SIG-M5 (cell line): ENCODE measurements at regions not wholly inside any gene's neighbourhood (a gene's known extent, or its start where the extent isn't known, plus 50 kb on each side); places are given as distances from the start of the nearest gene placed in this dataset.
"Not testable (repeated sequence)": the region's sequence is repeated elsewhere in the genome, so short reads cannot be mapped to it uniquely, and the experiment has no call there.

Experiments
- DNase-seq: peaks from one replicate; lab custom pipeline; 2025; lab: John Stamatoyannopoulos, UW

- no peak for DNase-seq
These were observed 262.9 kb downstream of the ZIC1 start for GRCh38 chr3:147672035-147672434.

- DNase-seq, result no peak
These were observed 263.3 kb downstream of the ZIC1 start for GRCh38 chr3:147672436-147672835.

- no peak for DNase-seq
These were observed 266.6 kb downstream of the ZIC1 start for GRCh38 chr3:147675761-147676160.

DNA sequence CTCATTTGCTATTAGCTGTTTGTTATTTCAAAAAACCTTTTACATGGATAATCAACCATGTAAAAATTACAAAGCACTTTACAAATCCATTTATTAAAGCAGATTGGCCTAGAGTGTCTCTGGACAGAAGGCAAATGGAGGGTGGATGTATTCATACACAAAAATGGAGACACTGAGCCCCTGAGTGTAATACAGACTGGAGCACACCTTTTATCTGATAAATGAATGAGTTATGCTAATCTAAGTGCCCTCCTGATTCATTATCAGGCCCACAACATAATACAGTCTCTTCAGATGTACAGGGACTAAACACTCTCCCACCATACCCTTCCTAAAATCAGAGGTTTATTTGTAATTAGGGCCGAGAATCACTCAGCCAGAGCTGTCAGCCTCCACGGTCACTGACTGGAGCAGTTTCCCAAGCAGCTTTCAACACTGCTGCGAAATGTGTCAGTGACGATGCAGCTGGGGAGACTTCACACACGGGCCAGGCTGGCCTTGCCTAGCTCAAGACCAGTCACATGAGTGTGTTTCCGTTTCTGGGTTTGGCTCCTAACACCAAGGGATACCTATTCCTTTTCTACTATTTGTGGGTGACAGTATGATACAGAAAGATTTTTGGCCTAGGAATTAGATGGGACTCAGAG, 271.8 kb downstream of the ZIC1 start:
- no peak for DNase-seq

DNA sequence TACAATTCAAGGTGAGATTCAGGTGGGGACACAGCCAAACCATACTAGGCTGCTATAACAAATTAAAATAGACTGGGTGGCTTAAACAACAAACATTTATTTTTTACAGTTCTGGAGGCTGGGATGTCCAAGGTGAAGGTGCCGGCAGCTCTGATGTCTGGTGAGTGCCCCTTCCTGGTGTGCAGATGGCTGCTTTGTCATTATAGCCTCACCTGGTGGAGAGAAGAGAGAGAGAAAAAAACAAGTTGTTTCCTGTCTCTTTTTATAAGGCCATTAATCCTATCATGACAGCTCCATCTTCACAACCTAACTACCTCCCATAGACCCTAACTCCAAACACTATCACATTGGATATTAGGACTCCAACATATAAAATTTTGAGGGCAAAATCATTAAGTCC, 279.7 kb downstream of the ZIC1 start:
- DNase-seq, result no peak

DNA sequence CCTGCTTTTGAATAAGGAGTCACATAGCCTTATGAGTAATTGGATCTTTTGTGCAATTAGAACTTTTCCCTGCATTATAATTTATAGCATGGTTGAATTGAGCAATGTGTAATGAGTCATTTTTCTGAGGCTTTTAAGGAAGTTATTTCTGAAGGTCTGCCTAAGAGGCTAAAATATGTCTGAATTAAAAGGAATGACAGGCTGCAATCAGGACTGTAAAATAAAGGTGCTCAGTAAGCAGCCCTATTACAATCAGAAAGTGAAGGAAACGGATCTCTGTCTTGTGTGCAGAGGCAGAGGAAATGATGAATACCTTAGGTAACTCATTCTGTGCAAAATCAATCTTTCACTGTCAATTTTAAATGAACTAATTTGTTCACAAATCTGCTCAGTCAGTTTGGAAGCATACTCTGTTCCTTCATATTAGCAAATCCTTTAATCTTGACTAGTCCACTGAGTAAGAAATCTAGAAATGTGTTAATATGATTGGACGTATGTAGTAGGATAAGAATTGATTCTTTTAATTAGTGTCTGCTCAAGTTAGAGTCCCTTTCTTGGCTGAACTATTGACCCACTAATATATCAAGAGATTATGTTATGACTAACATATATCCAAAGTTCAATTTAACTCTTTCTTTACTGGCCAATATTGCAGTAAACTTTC, 290.1 kb downstream of the ZIC1 start:
- DNase-seq, result no peak

DNA sequence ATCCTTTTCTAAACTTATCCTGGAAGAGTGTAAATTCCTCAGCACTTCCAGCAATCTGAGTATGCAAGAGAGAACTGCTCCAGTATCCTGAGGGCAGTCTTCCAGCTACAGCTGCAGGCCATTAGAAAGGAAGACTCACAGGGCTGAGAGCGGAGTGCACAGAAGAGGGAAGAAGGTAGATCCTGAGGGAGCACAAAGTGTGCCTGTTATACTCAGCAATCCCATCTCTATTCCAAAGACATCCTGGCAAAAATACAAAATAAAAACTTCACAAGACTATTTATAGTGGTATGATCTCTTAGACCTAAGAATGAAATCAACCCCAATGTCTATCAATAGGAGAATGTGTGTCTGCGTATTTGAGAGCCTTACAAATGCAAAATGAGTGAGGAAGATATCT, 292.0 kb downstream of the ZIC1 start:
- DNase-seq, result no peak

DNA sequence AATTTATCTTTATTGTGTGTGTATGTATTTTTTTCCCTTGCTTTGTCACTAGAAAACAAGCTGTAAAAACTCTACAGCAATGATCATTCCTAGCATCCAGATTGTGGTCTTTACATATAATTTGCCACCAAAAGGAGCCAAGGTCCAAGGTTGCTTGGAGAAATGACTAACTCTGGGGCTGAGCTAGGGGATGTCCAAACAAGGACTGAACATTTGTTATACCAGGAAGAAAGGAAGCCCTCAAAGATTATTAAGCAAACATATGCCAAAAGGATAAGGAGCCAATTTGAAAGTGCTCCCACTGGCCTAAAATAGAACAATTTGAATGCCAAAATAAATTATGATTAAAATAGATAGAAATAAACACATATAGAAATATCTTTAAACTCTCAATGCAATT, 293.3 kb downstream of the ZIC1 start:
- DNase-seq, result no peak

DNA sequence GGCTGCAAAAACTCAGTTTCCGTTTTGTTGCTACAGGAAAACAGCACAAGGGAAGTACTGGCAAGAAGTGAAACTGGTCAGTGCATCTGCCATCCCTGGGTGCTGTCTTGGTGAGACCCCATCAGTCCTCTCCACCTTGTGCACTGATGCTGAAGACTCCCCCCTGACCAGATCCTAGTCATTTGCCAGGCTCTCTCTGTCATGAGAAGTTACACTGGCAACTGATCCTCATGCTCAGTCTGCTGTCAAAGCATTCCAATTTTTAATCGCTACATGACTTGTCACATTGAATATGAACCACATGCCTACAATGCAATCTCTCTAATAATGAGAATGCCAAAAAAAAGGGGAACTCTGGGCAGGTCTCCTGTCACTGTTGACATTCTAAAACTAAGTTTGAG, 296.5 kb downstream of the ZIC1 start:
- DNase-seq, result no peak

- DNase-seq, result not testable (repeated sequence)
These were observed 301.6 kb downstream of the ZIC1 start for GRCh38 chr3:147710753-147711152.

DNA sequence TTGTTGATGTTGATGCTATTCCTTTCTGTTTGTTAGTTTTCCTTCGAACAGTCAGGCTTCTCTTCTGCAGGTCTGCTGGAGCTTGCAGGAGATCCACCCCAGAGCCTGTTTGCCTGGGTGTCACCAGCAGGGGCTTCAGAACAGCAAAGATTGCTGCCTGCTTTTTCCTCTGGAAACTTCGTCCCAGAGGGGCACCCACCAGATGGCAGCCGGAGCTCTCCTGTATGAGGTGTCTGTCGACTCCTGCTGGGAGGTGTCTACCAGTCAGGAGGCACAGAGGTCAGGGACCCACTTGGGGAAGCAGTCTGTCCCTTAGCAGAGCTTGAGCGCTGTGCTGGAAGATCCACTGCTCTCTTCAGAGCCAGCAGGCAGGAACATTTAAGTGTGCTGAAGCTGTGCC, 303.2 kb downstream of the ZIC1 start:
- DNase-seq, result no peak

DNA sequence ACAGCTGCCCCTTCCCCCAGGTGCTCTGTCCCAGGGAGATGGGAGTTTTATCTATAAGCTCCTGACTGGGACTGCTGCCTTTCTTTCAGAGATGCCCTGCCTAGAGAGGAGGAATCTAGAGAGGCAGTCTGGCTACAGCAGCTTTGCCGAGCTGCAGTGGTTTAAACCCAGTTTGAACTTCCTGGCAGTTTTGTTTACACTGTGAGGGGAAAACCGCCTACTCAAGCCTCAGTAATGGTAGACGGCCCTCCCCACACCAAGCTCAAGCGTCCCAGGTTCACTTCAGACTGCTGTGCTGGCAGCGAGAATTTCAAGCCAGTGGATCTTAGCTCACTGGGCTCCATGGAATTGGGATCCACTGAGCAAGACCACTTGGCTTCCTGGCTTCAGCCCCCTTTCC, 303.6 kb downstream of the ZIC1 start:
- DNase-seq, result not testable (repeated sequence)

- DNase-seq, result no peak
These were observed 304.3 kb downstream of the ZIC1 start for GRCh38 chr3:147713234-147714133.

DNA sequence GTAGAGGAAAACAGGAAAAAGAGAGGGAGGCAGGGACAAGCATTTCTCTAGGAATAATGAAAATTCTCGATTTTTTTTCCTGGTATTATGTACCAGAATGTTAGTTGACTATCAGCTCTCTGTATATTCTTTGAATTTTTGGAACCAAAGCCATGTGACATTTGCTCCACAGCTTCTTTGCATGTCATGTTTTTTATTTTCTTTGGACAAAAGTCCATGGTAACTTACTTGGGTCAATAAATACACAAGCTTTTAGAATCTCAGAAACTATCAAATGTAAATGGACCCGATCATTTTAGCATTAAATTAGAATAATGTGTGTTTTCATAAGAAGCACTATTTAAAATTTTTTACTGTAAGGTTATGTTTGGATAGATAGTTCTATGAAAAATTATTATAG, 320.5 kb downstream of the ZIC1 start:
- DNase-seq, result no peak

DNA sequence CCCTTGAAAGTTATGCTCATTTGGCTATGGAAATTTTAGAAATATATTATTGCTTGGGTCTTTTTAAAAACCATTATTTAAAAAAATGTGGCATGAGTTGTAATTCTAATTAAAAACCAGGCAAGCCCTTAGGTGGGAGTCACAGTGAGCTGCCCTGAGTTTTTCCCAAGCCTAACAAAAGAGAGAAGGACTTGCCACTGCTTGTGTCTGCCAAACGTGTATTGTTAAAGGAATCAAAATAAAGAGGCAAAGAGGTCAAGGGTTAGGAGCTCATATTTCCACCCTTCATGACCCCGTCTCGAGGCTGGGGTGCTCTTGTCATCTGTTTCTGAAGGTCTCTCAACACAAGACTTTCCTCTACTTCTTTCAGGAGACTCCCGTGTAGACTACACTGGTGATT, 321.1 kb downstream of the ZIC1 start:
- DNase-seq, result no peak

GRCh38 chr3:147733217-147733616, 324.1 kb downstream of the ZIC1 start:
- no peak for DNase-seq

DNA sequence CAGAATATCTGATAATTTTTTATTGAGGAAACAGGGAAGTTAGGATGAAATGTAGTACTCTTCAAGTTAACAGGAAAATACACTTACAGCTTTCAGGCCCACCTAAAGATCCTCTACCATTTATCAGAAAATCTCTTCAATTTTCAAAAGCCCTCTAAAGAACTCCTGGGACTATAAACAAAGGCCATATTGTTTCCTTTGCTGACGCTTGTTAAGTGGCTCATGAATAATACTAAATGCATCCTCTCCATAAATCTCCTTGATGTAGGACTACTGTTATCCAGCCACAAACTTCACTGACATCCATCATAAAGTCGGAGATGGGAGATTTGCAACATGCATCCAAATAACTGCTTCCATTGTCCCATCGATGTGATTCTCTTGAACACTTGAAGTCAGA, 326.5 kb downstream of the ZIC1 start:
- no peak for DNase-seq

DNA sequence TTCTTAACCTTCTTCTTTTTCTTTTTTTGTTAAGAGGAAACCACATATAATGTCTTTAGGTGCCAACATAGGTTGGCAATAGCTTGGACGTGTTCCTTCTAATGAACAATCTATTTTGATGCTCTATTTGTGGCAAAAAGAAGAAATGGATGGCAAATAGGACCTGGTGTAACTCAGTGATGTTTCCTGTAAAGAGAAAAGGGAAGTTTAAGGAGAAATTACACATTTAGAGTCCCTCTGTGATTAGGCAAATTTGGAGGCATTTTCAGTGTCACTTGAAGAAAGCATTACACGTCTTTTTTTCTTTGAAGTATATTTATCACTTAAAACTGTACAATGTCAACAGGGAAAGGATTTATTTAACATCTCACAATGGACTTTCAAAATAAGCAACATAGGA, 327.1 kb downstream of the ZIC1 start:
- no peak for DNase-seq

DNA sequence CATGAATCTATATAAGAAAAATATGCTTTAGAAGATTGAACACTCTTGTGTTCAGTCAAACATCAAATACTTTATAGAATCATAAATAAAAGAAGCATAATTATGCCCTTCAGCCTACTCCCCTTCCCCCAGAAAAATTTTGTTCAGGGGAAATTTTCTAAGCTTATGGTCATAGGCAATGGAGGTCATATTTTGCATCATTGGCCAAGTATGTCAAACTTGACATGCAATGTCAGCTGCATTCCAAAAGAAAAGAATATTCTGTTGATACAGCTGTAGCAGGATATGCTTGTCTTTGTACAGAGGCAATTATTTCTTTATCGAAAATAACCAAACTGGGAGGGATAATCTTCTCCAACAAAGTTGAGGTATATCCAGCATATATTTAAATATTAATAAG, 328.2 kb downstream of the ZIC1 start:
- no peak for DNase-seq

GRCh38 chr3:147740928-147741327, 331.8 kb downstream of the ZIC1 start:
- no peak for DNase-seq

GRCh38 chr3:147744967-147745366, 335.8 kb downstream of the ZIC1 start:
- DNase-seq, result no peak

DNA sequence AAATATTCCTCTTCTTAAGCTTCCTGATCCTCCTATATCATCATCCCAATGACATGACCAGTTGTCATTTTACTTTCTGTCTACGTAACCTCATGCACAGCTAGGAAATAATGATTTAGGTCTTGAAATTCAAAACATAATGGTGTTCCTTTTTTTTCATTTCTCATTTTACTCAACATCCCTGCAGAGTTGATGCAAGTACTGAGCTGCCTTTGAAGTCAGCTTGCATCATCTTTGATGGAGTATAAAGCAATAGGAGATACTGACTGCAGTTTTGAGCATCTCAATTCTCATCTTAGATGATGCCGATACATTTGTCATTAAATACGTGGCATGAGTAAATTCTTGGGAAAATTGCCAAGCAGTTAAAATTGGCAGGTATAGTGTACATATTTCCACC, 346.1 kb downstream of the ZIC1 start:
- DNase-seq, result no peak

DNA sequence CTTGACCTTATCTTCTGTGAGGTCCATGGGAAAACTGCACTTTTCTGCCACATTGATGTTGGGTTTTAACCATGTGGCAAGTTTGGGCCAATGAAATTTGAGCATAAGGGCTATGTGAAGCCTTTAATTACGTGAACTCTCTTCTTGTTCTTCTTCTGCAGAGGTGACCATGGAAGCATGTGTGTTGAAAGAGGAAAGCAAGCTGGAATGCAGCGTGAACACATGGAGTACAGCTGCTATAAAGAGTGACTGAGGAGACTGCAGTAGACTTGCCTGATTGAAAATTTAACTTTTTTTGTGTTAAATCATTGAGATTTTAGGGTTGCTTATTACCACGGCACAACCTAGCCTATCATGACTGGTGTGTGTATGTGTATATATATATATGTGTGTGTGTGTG, 347.3 kb downstream of the ZIC1 start:
- DNase-seq, result no peak
